ENCODE measurements at regions not wholly inside any gene's neighbourhood (a gene's known extent, or its start where the extent isn't known, plus 50 kb on each side); places are given as distances from the start of the nearest gene placed in this dataset.

DNA sequence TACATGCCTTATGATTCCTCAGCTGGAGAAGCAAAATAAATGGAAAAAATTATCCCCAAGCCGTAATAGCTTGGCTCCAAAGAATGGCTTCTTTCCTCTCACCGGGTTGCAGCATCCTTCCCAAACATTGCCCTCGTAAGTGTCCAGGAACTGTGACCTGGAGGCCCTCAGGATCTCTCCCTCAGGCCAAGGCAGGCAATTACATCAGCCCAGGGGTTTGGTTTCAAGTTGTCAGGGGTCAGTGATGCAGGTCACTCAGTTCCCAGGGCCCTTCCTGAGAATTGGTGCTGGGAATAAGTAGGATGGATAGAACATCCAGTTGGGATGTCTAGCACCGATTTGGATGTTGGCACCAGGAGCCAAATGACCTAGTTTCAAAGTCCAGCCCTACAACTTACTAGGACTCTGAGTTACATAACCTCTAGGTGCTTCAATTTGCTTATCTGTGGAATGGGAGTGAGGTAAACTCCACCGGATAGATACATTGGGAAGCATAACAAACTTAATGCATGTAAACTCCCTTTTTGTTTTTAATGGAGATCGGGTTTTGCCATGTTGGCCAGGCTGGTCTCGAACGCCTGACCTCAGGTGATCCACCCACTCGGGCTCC is 133.5 kb upstream of the DAP start:
- Histone ChIP-seq H3K9me3 (no peaks in the 10 kb centered on the region), H3K27me3 (no peaks in the 10 kb centered on the region), H3K27ac (no peak overlapping the region), H3K4me3 (no peak overlapping the region), H3K4me1 (no peaks in the 10 kb centered on the region), H3K36me3 (no peaks in the 10 kb centered on the region)
- no peak for DNase-seq
- intact Hi-C loops (cut with DNase I; ENCODE audit: low total_unique reads), result no loop called here
- no peak for TF ChIP-seq POLR2A (IDR thresholded peaks at IDR 0.05)
- TF ChIP-seq, protein P1, sequence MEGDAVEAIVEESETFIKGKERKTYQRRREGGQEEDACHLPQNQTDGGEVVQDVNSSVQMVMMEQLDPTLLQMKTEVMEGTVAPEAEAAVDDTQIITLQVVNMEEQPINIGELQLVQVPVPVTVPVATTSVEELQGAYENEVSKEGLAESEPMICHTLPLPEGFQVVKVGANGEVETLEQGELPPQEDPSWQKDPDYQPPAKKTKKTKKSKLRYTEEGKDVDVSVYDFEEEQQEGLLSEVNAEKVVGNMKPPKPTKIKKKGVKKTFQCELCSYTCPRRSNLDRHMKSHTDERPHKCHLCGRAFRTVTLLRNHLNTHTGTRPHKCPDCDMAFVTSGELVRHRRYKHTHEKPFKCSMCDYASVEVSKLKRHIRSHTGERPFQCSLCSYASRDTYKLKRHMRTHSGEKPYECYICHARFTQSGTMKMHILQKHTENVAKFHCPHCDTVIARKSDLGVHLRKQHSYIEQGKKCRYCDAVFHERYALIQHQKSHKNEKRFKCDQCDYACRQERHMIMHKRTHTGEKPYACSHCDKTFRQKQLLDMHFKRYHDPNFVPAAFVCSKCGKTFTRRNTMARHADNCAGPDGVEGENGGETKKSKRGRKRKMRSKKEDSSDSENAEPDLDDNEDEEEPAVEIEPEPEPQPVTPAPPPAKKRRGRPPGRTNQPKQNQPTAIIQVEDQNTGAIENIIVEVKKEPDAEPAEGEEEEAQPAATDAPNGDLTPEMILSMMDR (IDR thresholded peaks at IDR 0.05 in 4 of 5, conservative IDR thresholded peaks at IDR 0.05 in 1 of 5), result no peak
- in situ Hi-C loops (cut with MboI; ENCODE audit: low sequenced_read_pairs in 4 of 4), result no loop called here
- ATAC-seq, result no peak

DNA sequence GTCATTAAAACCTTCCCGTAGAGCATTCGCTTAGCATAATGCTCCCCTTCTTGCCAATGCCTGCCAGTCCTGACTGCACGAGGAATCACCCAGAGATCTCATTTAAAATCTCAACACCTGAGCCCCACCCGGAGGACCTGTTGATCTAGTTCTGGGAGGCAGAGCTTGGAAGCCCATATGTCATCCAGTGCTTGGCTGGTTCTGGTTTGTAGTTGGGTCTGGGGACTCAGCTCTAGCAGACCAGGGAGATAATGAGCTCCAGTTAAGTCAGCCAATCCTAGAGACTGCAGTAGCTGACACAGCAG is 131.8 kb upstream of the DAP start:
- Histone ChIP-seq H3K4me3 (no peak overlapping the region), H3K4me1 (no peaks in the 10 kb centered on the region), H3K27ac (no peak overlapping the region), H3K36me3 (no peaks in the 10 kb centered on the region), H3K27me3 (no peaks in the 10 kb centered on the region), H3K9me3 (no peaks in the 10 kb centered on the region)
- in situ Hi-C loops (cut with MboI; ENCODE audit: low sequenced_read_pairs in 4 of 4) (no loop called here), intact Hi-C loops (cut with DNase I; ENCODE audit: low total_unique reads) (no loop called here)
- DNase-seq (no peak), ATAC-seq (no peak)
- no peak for TF ChIP-seq POLR2A (IDR thresholded peaks at IDR 0.05)
- TF ChIP-seq, protein P1 (IDR thresholded peaks at IDR 0.05 in 4 of 5, conservative IDR thresholded peaks at IDR 0.05 in 1 of 5), result no peak

DNA sequence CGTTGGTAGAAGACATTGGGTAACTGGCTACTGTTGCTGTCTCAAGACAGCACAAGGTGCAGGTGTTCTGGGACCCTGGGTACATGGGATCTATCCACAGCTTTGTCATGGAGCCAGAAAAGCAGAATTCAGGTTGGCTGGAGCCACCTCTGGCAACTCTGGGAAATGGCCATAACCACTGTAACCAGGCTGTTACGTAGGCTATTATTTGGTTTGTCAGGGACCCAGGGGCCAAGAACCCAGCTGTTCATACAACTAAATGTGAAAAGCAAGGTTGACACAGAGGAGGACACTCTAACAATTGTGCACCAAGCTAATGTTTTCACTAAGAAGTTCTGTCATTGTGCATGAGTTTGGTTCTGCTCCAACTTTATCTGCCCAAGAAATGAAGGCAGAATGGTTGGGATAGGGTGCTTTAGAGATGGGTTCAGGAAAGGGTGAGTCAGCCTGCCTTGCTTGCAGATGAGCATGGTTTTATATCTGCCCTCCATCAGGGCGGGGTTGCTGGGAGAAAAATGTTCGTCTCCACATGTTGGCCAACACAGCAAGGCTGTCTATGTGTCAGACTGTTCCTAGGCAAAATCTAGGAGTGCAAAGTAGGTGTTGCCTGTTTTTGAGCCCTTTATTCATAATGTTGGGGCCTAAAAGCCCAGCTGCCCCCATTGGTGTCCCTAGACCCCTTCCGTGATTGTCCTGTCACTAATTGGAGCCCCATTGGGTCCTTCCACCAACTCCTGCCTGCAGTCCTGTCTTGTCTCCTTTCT is 131.3 kb upstream of the DAP start:
- H3K36me3 ChIP-seq, result no peaks in the 10 kb centered on the region
- no peak overlapping the region for H3K4me3 ChIP-seq
- no peaks in the 10 kb centered on the region for H3K27me3 ChIP-seq
- DNase-seq (no peak), ATAC-seq (no peak)
- no peak overlapping the region for H3K27ac ChIP-seq
- H3K9me3 ChIP-seq, result no peaks in the 10 kb centered on the region
- TF ChIP-seq, protein P1 (IDR thresholded peaks at IDR 0.05 in 4 of 5, conservative IDR thresholded peaks at IDR 0.05 in 1 of 5), result no peak
- H3K4me1 ChIP-seq, result no peaks in the 10 kb centered on the region
- in situ Hi-C loops (cut with MboI; ENCODE audit: low sequenced_read_pairs in 4 of 4) (no loop called here), intact Hi-C loops (cut with DNase I; ENCODE audit: low total_unique reads) (no loop called here)

DNA sequence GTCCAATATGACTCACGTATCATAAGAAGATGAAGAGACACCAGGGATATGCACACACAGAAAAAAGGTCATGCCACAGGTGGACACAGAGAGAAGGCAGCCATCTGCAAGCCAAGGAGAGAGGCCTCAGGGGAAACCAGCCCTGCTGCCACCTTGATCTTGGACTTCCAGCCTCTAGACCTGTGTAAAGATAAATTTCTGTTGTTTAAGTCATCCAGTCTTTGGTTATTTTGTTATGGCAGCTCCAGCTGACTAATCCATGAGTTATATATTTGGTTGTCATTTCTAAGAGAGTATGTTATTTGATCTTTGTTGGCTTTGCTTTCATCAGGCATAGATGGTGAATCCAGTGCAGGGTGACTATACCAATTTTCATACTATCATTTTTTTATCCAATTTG is 130.2 kb upstream of the DAP start:
- TF ChIP-seq, protein P1 (IDR thresholded peaks at IDR 0.05 in 4 of 5, conservative IDR thresholded peaks at IDR 0.05 in 1 of 5), result no peak
- TF ChIP-seq POLR2A (IDR thresholded peaks at IDR 0.05), result no peak
- H3K4me1 ChIP-seq, result no peaks in the 10 kb centered on the region
- in situ Hi-C loops (cut with MboI; ENCODE audit: low sequenced_read_pairs in 4 of 4) (no loop called here), intact Hi-C loops (cut with DNase I; ENCODE audit: low total_unique reads) (no loop called here)
- H3K9me3 ChIP-seq, result no peaks in the 10 kb centered on the region
- no peaks in the 10 kb centered on the region for H3K36me3 ChIP-seq
- no peaks in the 10 kb centered on the region for H3K27me3 ChIP-seq
- H3K4me3 ChIP-seq, result no peak overlapping the region
- no peak overlapping the region for H3K27ac ChIP-seq
- DNase-seq (no peak), ATAC-seq (no peak)

DNA sequence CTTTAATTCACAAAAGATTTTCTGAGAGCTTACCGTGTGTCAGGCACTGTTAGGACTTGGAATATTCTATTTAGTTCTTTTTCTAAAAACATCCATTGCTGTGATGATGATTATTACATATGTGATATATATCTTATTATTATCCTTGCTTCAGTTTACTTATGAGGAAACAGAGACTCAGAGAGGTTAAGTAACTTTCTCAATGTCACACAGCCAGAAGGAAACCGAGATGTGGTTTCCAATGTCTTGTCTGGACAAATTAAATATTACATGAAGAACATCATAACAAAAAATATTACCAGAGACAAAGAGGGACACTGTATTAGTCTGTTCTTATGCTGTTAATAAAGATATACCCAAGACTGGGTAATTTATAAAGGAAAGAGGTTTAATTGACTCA is 125.5 kb upstream of the DAP start:
- in situ Hi-C loops (cut with MboI; ENCODE audit: low sequenced_read_pairs in 4 of 4), result no loop called here
- intact Hi-C loops (cut with DNase I; ENCODE audit: low total_unique reads), result no loop called here
- Histone ChIP-seq H3K4me1 (no peaks in the 10 kb centered on the region), H3K36me3 (no peaks in the 10 kb centered on the region), H3K27ac (no peak overlapping the region), H3K27me3 (no peaks in the 10 kb centered on the region), H3K4me3 (no peak overlapping the region), H3K9me3 (no peaks in the 10 kb centered on the region)
- DNase-seq (no peak), ATAC-seq (no peak)
- no peak for TF ChIP-seq POLR2A (IDR thresholded peaks at IDR 0.05)
- TF ChIP-seq, protein P1 (IDR thresholded peaks at IDR 0.05 in 4 of 5, conservative IDR thresholded peaks at IDR 0.05 in 1 of 5), result no peak

Data from gastrocnemius medialis (tissue), 4 donors.